CD4-positive, alpha-beta T cell treated with Interleukin-4 for 1 hour (primary cell): ENCODE measurements at regions not wholly inside any gene's neighbourhood (a gene's known extent, or its start where the extent isn't known, plus 50 kb on each side); places are given as distances from the start of the nearest gene placed in this dataset.

Experiments
- DNase-seq, 2 donors: peaks; one replicate each; pipeline ENCODE4 v3.0.0-alpha.2; 2020 to 2022

- no peak for DNase-seq
Measured at GRCh38 chr9:105065098-105066088, 137.4 kb upstream of the ABCA1 start.

- DNase-seq: peak in 1 of 2 donors; percentile 36
Measured at GRCh38 chr9:105066275-105066865, 138.4 kb upstream of the ABCA1 start.

GRCh38 chr9:105067895-105068580, 140.1 kb upstream of the ABCA1 start:
- DNase-seq: no peak

GRCh38 chr9:105069285-105069684, 141.3 kb upstream of the ABCA1 start:
- DNase-seq: no peak

GRCh38 chr9:105069696-105070095, 141.7 kb upstream of the ABCA1 start:
- no peak for DNase-seq

- no peak for DNase-seq
Measured at GRCh38 chr9:105070176-105070575, 142.2 kb upstream of the ABCA1 start.

GRCh38 chr9:105072476-105072875, 144.5 kb upstream of the ABCA1 start:
- DNase-seq: no peak

- DNase-seq: no peak
Measured at GRCh38 chr9:105073147-105073546, 145.2 kb upstream of the ABCA1 start.

GRCh38 chr9:105074491-105074890, 146.5 kb upstream of the ABCA1 start:
- no peak for DNase-seq

- no peak for DNase-seq
Measured at GRCh38 chr9:105076729-105077128, 148.8 kb upstream of the ABCA1 start.

GRCh38 chr9:105079457-105079856, 151.5 kb upstream of the ABCA1 start:
- DNase-seq: no peak

- no peak for DNase-seq
Measured at GRCh38 chr9:105082843-105083242, 154.9 kb upstream of the ABCA1 start.

- DNase-seq: no peak
Measured at GRCh38 chr9:105083256-105083655, 155.3 kb upstream of the ABCA1 start.

- DNase-seq: no peak
Measured at GRCh38 chr9:105087910-105088898, 156.2 kb upstream of the SLC44A1 start.

- no peak for DNase-seq
Measured at GRCh38 chr9:105089874-105090273, 154.6 kb upstream of the SLC44A1 start.

- no peak for DNase-seq
Measured at GRCh38 chr9:105091004-105091640, 153.3 kb upstream of the SLC44A1 start.

GRCh38 chr9:105093685-105094084, 150.8 kb upstream of the SLC44A1 start:
- DNase-seq: no peak

- DNase-seq: no peak
Measured at GRCh38 chr9:105098370-105098769, 146.1 kb upstream of the SLC44A1 start.

GRCh38 chr9:105103776-105104175, 140.7 kb upstream of the SLC44A1 start:
- no peak for DNase-seq

GRCh38 chr9:105114318-105114717, 130.1 kb upstream of the SLC44A1 start:
- DNase-seq: no peak

GRCh38 chr9:105114964-105115728, 129.3 kb upstream of the SLC44A1 start:
- DNase-seq: peak; percentile 32 to 79
